Liver (tissue), 3 donors: ENCODE measurements at regions not wholly inside any gene's neighbourhood (a gene's known extent, or its start where the extent isn't known, plus 50 kb on each side); places are given as distances from the start of the nearest gene placed in this dataset.

Experiments used
- ATF3 ChIP-seq: IDR thresholded peaks from 2 replicates; pipeline ENCODE4 v1.6.1; 2016; ENCODE audit warnings: antibody characterized with exemption
- CTCF ChIP-seq: fragments of 150-350 bp; IDR thresholded peaks from 2 replicates; pipeline ENCODE4 v1.5.1; 2017; ENCODE audit warnings: improper control_type of control experiment, low read depth, low read length; ENCODE audit not compliant: missing input control
- EGR1 ChIP-seq, 2 donors: IDR thresholded peaks; 2 replicates each; pipeline ENCODE4 v1.6.1; 2016 to 2018; ENCODE audit warnings: antibody characterized with exemption in 2 of 2, low read depth in 2 of 2
- HNF4A ChIP-seq, 2 donors: conservative IDR thresholded peaks; 2 replicates each; pipeline ENCODE4 v1.6.1; 2016; ENCODE audit warnings: antibody characterized with exemption in 2 of 2, mild to moderate bottlenecking in 2 of 2
- RAD21 ChIP-seq, 2 donors: IDR thresholded peaks; 2 replicates each; pipeline ENCODE4 v1.6.1; 2016; ENCODE audit warnings: antibody characterized with exemption in 2 of 2, mild to moderate bottlenecking in 2 of 2
- SP1 ChIP-seq: IDR thresholded peaks from 2 replicates; pipeline ENCODE4 v1.6.1; 2018; ENCODE audit warnings: antibody characterized with exemption, mild to moderate bottlenecking
- YY1 ChIP-seq: IDR thresholded peaks from 2 replicates; pipeline ENCODE4 v1.6.1; 2016; ENCODE audit warnings: antibody characterized with exemption, mild to moderate bottlenecking
- ZBTB33 ChIP-seq: IDR thresholded peaks from 2 replicates; pipeline ENCODE4 v1.6.1; 2016; ENCODE audit warnings: antibody characterized with exemption
- TF ChIP-seq, protein P1 (sequence below): IDR thresholded peaks from 2 replicates; pipeline ENCODE4 v1.6.1; 2016; ENCODE audit warnings: antibody characterized with exemption, mild to moderate bottlenecking
- donor health status: healthy.
- donor health status: healthy.

DNA sequence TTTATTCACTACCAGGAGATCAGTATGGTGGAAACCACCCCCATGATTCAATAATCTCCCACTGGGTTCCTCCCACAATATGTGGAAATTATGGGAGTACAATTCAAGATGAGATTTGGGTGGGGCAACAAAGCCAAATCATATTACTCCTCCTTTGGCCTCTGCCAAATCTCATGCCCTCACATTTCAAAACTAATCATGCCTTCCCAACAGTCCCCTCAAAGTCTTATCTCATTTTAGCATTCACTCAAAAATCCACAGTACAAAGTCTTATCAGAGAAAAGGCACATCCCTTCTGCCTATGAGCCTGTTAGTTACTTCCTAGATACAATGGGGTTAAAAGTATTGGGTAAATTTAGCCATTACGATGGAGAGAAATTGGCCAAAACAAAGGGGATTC, 989.5 kb upstream of the CNTNAP5 start:
- TF ChIP-seq ZBTB33 = no peak
- no peak for TF ChIP-seq CTCF
- TF ChIP-seq, protein P1, sequence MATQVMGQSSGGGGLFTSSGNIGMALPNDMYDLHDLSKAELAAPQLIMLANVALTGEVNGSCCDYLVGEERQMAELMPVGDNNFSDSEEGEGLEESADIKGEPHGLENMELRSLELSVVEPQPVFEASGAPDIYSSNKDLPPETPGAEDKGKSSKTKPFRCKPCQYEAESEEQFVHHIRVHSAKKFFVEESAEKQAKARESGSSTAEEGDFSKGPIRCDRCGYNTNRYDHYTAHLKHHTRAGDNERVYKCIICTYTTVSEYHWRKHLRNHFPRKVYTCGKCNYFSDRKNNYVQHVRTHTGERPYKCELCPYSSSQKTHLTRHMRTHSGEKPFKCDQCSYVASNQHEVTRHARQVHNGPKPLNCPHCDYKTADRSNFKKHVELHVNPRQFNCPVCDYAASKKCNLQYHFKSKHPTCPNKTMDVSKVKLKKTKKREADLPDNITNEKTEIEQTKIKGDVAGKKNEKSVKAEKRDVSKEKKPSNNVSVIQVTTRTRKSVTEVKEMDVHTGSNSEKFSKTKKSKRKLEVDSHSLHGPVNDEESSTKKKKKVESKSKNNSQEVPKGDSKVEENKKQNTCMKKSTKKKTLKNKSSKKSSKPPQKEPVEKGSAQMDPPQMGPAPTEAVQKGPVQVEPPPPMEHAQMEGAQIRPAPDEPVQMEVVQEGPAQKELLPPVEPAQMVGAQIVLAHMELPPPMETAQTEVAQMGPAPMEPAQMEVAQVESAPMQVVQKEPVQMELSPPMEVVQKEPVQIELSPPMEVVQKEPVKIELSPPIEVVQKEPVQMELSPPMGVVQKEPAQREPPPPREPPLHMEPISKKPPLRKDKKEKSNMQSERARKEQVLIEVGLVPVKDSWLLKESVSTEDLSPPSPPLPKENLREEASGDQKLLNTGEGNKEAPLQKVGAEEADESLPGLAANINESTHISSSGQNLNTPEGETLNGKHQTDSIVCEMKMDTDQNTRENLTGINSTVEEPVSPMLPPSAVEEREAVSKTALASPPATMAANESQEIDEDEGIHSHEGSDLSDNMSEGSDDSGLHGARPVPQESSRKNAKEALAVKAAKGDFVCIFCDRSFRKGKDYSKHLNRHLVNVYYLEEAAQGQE = no peak
- no peak for TF ChIP-seq RAD21 (IDR thresholded peaks at IDR 0.05)
- no peak for TF ChIP-seq HNF4A (conservative IDR thresholded peaks at IDR 0.05)
- TF ChIP-seq SP1 = no peak
- TF ChIP-seq YY1 = no peak
- no peak for TF ChIP-seq EGR1 (IDR thresholded peaks at IDR 0.05; ENCODE audit: low read depth in 2 of 2)
- TF ChIP-seq ATF3 = no peak
